D721Med (cell line): ENCODE measurements at regions not wholly inside any gene's neighbourhood (a gene's known extent, or its start where the extent isn't known, plus 50 kb on each side); places are given as distances from the start of the nearest gene placed in this dataset.

Experiments
- DNase-seq: peaks from one replicate; pipeline ENCODE4 v3.0.0; 2011; ENCODE audit warnings: low spot score; ENCODE audit not compliant: insufficient read length
- FAIRE-seq: peaks from 2 replicates; lab custom pipeline; 2011; peaks lifted over from hg19 to GRCh38; lab: Jason Lieb, UNC
- CTCF ChIP-seq: IDR thresholded peaks from 2 replicates; pipeline ENCODE4 v1.5.1; 2012; ENCODE audit warnings: mild to moderate bottlenecking, control low read depth; ENCODE audit not compliant: insufficient read depth; ENCODE audit errors: missing control alignments

GRCh38 chr2:240353086-240353798 is 82.2 kb upstream of the GPC1 start:
- no peak for DNase-seq
- FAIRE-seq: no peak

GRCh38 chr2:240353944-240354343 is 81.5 kb upstream of the GPC1 start:
- no peak for TF ChIP-seq CTCF
- no peak for FAIRE-seq

More at GRCh38 chr2:240353086-240353798, 82.2 kb upstream of the GPC1 start:
- no peak for TF ChIP-seq CTCF

GRCh38 chr2:240355001-240355891 is 80.2 kb upstream of the GPC1 start:
- DNase-seq (no peak), FAIRE-seq (no peak)
- TF ChIP-seq CTCF: no peak

More at GRCh38 chr2:240353944-240354343, 81.5 kb upstream of the GPC1 start:
- DNase-seq: no peak

- no peak for TF ChIP-seq CTCF
- no peak for DNase-seq
- no peak for FAIRE-seq
These were observed 79.5 kb upstream of the GPC1 start for GRCh38 chr2:240355962-240356361.

GRCh38 chr2:240356700-240357640 is 78.5 kb upstream of the GPC1 start:
- DNase-seq (no peak), FAIRE-seq (no peak)
- TF ChIP-seq CTCF: no peak

- no peak for TF ChIP-seq CTCF
- DNase-seq (no peak), FAIRE-seq (no peak)
These were observed 77.8 kb upstream of the GPC1 start for GRCh38 chr2:240357641-240358012.
